Keratinocyte (primary cell): ENCODE measurements at regions not wholly inside any gene's neighbourhood (a gene's known extent, or its start where the extent isn't known, plus 50 kb on each side); places are given as distances from the start of the nearest gene placed in this dataset.

Source experiments
- CTCF ChIP-seq, 3 experiments: IDR thresholded peaks in 1 of 3; conservative IDR thresholded peaks in 1 of 3; optimal IDR thresholded peaks in 1 of 3; 2 replicates in 2 of 3; 3 replicates in 1 of 3; pipeline versions ENCODE3 to v1.5.1; 2011; ENCODE audit warnings: low read length in 3 of 3, mild to moderate bottlenecking in 3 of 3, moderate library complexity in 2 of 3, control low read depth in 1 of 3, inconsistent platforms in 1 of 3; ENCODE audit not compliant: insufficient read depth in 2 of 3; ENCODE audit errors: extremely low read depth in 1 of 3
- EZH2 ChIP-seq: IDR thresholded peaks from one replicate; pipeline ENCODE4 v1.6.1; 2012; ENCODE audit warnings: inconsistent platforms, mild to moderate bottlenecking, low read length, moderate library complexity

- no peak for TF ChIP-seq CTCF (optimal IDR thresholded peaks at IDR 0.05 in 1 of 3, IDR thresholded peaks at IDR 0.05 in 1 of 3, conservative IDR thresholded peaks at IDR 0.05 in 1 of 3; ENCODE audit: extremely low read depth in 1 of 3, insufficient read depth in 2 of 3, low read length in 3 of 3)
- TF ChIP-seq EZH2 = no peak
Measured at GRCh38 chr15:26359855-26360254, 413.0 kb downstream of the GABRB3 start.
